GM21526 (cell line): ENCODE measurements at regions not wholly inside any gene's neighbourhood (a gene's known extent, or its start where the extent isn't known, plus 50 kb on each side); places are given as distances from the start of the nearest gene placed in this dataset.
"Not testable (repeated sequence)": the region's sequence is repeated elsewhere in the genome, so short reads cannot be mapped to it uniquely, and the experiment has no call there.

Experiments used
- ATAC-seq: cut with Tn5 transposase; IDR thresholded peaks from one replicate; pipeline ENCODE4 v1.9.1; 2021; ENCODE audit warnings: moderate library complexity; ENCODE audit not compliant: unreplicated experiment, low FRiP score

DNA sequence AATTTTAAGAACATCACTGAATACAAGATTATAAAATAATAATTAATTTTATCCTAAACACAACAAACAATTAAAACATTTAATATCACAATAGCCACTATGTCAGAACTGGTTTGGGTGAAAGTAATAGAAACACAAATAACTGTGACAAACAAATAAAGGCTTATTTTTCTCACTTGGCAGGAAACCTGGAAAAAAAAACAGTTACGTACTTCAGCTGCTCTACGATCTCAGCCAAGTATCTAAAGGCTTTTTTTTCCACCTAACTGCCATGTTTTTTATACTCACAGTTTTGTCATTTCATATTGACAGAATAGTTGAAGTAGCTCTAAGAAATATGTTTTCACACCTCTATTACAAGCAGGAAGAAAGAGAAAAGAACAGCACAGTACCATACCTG lies 284.8 kb upstream of the INTU start:
- ATAC-seq: no peak

DNA sequence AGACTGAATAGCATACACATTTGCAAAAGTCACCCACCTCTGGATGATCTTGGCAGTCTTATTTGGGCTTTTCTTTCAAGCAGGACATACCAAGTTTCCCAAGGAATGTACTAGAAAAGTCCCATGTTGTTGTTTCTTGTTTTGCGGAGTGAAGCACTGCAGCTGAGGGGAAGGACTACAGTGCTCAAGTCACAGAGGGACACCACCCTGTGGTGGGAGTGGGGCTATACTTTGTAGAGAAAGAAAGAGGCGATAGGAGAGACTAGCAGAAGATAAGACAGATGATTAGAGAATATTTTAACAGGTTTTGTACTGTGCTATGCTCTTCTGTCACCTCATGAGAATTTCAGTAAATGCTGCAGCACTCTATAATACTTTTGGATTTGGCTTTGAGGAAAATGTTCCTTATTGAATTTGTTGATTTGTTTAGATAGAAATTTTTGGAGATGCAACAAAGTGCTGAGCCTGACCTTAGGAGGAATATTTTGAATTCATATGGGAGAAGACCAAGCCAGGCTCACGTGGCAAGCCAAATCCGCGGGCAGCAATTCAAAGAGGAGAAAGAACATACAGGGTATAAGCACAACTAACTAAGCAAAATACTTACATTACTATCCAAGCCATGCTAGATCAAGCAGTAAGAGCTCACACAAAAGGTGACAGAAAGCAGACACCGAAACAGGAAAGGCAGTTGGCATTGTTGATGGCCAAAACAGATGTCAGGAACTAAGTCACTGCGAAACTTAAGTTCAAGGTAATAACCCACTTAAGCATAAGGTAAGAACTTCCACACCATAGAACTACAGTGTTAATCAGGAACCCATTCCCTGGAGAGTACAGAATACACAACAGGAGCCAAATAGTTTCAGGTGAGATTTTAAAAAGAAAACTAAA lies 280.3 kb upstream of the INTU start:
- ATAC-seq: no peak

DNA sequence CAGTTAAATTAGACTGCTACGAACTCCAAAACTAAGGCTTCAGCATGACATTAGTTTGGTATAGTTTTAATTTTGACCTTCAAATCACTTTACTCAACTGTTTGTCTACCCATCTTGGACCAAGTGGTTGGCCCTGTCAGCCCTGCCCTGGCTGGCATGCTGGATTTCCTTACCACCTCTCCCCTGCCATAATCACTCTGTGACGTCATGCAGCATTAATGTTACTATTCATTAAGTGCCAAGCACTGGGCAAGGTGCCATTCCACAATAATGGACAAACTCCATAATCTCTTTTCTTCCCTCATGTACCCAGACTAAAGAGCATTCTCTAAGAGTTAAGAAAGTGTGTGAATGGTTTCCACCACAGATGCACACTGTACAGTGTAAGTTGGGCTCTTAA lies 277.0 kb upstream of the INTU start:
- ATAC-seq: no peak

DNA sequence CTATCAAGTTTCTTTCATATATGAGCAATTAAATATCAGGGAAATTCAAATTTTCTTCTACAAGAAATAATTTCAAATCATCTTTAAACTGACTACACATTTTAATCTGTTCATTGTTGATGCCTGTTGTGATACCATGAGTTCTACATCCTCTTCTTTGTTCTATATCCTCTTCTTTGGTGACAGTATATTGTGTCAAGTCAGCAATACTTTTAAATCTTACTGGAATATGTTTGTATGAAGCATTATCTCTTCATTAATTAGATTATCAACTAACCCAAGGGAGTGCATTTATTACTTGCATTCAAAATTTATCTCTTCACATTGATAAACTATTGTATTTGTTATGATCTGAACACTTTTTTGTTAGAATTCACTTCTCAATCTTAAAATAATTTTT lies 275.0 kb upstream of the INTU start:
- ATAC-seq: no peak

GRCh38 chr4:127362686-127363085 lies 270.1 kb upstream of the INTU start:
- ATAC-seq: no peak

DNA sequence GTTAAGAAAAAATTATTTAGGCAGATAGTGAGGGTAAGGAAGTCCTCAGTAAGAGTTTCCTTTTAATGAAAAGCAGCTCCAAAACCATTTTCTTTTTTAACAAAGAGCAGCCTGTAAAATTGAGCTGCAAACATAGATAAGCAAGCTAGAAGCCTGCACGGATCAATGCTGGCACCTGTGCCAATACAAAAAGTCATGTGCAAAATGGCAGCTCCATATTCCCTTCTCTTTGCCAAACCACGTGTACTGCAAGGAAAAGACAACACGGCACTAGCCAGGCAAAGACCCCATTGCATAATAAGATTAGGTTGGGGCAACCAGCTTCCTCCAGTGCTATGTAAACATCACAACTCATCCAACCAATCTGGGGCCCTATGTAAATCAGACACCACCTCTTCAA lies 268.4 kb upstream of the INTU start:
- no peak for ATAC-seq

GRCh38 chr4:127364911-127365310 lies 267.8 kb upstream of the INTU start:
- ATAC-seq: no peak

DNA sequence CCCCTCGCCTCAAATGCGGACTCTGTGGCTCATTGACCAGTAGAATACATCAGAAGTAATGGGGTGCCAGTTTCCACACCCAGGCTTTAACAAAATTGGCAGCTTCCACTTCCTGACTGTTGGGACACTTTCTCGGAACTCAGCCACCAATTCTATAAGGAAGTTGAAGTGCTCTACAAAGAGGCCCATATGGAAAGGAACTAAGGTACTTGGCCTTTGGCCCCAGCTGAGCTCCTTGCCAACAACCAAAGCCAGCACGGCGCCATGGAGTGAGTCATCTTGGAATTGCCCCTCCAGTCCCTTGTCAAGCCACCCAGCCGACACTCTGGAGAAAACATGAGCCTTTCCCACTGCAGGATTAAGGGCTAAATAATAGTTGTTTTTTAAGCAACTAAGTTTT lies 262.2 kb upstream of the INTU start:
- no peak for ATAC-seq

DNA sequence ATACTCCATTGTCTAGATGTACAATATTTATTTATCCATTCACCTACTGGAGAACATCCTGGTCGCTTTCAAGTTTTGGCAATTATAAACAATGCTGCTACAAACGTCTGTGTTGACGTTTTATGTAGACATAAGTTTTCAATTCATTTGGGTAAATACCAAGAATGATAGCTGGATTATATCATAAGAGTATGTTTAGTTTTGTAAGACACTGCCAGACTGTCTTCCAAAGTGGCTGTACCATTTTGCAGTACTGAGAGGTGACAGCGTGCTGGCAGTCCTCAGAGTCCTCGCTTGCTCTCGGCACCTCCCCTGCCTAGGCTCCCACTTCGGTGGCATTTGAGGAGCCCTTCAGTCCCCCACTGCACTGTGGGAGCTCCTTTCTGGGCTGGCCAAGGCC lies 253.3 kb upstream of the INTU start:
- ATAC-seq: no peak

DNA sequence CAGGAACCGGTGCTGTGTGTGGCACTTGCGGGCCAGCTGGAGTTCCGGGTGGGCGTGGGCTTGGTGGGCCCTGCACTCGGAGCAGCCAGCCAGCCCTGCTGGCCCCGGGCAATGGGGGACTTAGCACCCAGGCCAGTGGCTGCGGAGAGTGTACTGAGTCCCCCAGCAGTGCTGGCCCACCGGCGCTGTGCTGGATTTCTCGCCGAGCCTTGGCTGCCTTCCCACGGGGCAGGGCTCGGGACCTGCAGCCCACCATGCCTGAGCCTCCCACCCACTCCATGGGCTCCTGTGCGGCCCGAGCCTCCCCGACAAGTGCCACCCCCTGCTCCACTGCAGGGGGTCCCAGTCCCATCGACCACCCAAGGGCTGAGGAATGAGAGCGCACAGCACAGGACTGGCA lies 252.8 kb upstream of the INTU start:
- not testable (repeated sequence) for ATAC-seq

DNA sequence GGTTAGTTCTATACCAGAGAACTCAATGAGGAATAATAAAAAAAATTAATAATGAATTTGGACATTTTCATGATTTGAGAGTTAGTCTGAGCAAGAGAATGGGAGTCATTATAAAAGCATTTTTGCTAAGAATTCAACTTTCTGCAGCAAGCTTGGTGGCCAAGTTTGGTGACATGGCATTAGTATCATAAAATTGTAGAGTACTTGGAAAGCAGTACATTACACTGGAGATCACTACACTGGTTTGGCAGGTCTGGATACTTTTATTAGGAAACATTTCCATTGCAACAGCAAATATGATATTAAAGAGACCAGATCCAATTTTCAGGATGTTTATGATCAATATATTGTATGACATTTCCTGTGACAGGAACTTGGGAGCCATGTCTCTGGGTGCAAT lies 249.1 kb upstream of the INTU start:
- ATAC-seq: no peak

GRCh38 chr4:127394516-127394915 lies 238.2 kb upstream of the INTU start:
- no peak for ATAC-seq

GRCh38 chr4:127400276-127400675 lies 232.5 kb upstream of the INTU start:
- no peak for ATAC-seq

- ATAC-seq: peak; percentile 90
These were observed 231.9 kb upstream of the INTU start for GRCh38 chr4:127400731-127401346.

DNA sequence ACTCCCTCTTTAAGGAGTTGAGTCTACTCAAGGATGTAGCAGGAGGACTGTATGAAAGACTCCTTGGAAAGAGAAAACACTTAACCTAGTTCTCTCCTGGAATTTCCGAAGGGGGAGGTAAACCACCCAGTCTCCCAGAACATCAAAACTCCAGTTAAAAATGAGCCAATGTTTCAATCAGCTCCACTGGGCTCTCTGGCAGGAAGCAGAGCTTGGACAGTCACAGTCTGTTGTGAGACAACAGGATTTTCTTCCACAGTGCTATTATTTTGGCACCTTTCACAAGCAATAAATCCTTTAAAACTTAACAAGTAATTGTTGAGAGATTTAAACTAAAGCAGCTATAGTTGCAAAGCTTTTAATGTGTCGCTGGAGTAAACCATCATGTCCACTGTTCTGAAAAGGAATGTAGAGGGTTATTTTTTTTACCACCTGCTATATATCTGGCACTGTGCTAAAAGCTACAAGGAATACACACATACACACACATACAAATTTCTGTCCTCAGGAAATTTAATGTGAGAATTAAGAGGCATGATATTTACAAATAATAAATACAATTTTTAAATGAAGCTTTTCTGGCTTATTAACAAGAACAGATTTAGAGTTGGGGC lies 229.2 kb upstream of the INTU start:
- no peak for ATAC-seq

- ATAC-seq: no peak
These were observed 226.6 kb upstream of the INTU start for GRCh38 chr4:127406187-127406586.

GRCh38 chr4:127407572-127407971 lies 225.2 kb upstream of the INTU start:
- not testable (repeated sequence) for ATAC-seq

- no peak for ATAC-seq
These were observed 222.6 kb upstream of the INTU start for GRCh38 chr4:127410201-127410600.

GRCh38 chr4:127410644-127411043 lies 222.1 kb upstream of the INTU start:
- no peak for ATAC-seq

DNA sequence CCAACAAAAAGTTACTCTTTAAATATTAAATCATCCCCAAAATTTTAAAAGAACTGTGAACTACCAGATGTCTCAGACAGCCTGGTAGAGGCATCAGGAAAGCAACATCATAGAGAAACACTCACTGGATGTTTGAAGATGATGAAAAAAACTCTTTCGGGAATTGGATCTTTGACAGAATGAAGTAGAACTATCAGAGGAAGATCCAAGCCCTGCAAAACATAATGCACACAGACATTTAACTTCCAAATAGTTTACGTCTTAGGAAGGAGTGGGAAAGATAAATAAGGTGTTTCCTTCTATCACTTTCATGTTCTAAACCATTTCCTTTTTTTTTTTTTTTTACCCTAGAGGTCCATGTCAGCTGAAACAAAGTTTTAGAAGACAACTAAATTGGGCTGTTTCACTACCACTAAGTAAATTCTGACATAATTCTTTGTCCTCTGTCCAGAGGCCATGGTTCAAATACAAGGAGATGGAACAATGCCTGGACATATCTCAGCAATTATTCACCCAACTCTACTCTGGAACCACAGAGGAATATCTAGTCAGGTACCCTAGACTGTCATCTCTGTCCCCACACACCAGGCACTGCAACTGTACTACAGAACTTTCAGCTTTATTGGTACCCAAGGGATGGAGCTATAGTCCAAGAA lies 217.7 kb upstream of the INTU start:
- ATAC-seq: no peak

DNA sequence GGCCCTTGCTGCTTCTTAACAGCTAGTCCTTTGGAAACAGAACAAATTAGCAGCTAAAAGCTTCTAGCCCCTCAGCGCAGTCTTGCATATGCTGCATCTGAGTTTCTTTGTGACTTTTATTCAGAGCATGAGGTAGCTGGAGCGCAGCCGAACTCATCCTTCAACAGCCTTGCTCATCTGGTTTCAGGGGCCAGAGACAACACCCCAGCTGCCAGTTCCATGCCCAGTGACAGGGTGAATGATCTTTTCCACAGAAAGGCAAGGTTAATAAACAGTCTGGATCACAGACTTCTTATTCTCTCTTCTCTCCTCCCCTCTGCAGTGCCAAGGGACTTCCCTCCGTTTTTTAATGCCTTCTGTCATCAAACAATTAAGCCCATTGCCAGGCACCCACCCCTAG lies 216.6 kb upstream of the INTU start:
- no peak for ATAC-seq
